ENCODE measurements at regions not wholly inside any gene's neighbourhood (a gene's known extent, or its start where the extent isn't known, plus 50 kb on each side); places are given as distances from the start of the nearest gene placed in this dataset.

DNA sequence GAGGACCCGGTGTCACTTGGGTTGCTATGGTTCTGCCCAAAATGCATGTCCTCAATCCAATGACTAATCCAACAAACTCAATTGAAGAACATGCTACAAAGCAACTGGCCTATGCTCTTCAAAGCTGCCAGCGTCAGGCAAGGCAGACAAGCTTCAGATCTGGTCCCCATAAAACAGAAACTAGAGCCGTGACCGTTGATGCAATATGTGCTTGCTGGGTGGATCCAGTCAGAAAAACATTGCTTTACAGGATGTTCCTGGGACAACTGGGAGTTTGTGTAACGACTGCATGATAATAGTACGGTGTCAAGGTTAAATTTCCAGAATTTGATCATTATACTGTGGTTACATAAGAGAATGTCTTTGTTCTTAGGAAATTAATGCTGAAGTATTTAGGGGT lies 120.7 kb upstream of the CTBP2 start:
- no peaks in the 10 kb centered on the region for H3K36me3 ChIP-seq

DNA sequence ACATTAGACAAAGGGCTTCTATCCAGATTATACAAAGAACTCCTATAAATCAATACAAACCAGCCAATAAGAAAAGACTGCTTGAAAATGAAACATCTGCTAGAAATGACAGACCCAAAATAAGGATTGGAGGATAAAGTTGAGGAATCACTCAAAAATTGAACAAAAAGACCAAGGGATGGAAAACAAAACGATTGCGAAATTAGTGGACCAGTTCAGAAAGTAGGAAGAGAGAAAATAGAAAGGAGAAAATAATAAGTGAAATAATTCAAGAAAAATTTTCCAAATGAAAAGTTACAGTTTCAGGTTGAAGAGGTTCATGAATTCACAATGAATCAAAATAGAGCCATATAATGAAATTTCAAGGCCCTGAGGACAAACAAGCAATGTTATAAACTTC lies 115.8 kb upstream of the CTBP2 start:
- Histone ChIP-seq H3K9me3 (no peaks in the 10 kb centered on the region), H3K36me3 (no peaks in the 10 kb centered on the region), H3K9ac (ENCODE audit: low read depth in 2 of 2, low read length in 2 of 2) (no peak overlapping the region), H3K4me3 (no peak overlapping the region), H3K27me3 (no peaks in the 10 kb centered on the region), H3K27ac (no peak overlapping the region), H3K4me1 (no peaks in the 10 kb centered on the region)
- TF ChIP-seq, protein P1, sequence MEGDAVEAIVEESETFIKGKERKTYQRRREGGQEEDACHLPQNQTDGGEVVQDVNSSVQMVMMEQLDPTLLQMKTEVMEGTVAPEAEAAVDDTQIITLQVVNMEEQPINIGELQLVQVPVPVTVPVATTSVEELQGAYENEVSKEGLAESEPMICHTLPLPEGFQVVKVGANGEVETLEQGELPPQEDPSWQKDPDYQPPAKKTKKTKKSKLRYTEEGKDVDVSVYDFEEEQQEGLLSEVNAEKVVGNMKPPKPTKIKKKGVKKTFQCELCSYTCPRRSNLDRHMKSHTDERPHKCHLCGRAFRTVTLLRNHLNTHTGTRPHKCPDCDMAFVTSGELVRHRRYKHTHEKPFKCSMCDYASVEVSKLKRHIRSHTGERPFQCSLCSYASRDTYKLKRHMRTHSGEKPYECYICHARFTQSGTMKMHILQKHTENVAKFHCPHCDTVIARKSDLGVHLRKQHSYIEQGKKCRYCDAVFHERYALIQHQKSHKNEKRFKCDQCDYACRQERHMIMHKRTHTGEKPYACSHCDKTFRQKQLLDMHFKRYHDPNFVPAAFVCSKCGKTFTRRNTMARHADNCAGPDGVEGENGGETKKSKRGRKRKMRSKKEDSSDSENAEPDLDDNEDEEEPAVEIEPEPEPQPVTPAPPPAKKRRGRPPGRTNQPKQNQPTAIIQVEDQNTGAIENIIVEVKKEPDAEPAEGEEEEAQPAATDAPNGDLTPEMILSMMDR (IDR thresholded peaks at IDR 0.05), result no peak
- intact Hi-C loops (cut with DNase I), result no loop called here
- no peak for DNase-seq

More for the DNA sequence above, 120.7 kb upstream of the CTBP2 start:
- peak; percentile 37 for DNase-seq
- Histone ChIP-seq H3K9me3 (no peaks in the 10 kb centered on the region), H3K9ac (ENCODE audit: low read depth in 2 of 2, low read length in 2 of 2) (no peak overlapping the region), H3K4me3 (no peak overlapping the region), H3K27ac (no peak overlapping the region), H3K4me1 (no peaks in the 10 kb centered on the region), H3K27me3 (no peaks in the 10 kb centered on the region)
- intact Hi-C loops (cut with DNase I), result no loop called here
- TF ChIP-seq, protein P1 (IDR thresholded peaks at IDR 0.05), result no peak

DNA sequence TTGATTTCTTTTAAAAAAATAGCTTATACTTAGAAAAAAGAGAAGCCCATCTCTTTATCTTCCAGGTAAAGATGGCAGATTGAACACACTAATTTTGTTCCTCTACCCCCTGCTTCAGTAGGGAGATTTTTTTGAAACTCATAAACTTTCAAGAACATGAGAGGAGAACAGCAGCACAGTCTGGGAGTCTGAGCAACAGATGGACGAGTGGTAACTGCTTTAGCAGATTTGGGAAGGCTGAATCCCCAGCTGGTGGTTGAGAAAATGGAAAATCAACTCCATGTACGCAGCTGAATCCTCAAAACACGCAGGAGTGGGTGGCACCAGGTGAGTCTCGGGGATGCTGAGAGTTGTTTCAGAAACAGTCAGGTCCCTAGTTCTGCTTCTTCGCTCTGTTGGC lies 114.6 kb upstream of the CTBP2 start:
- no peak for DNase-seq
- Histone ChIP-seq H3K27me3 (no peaks in the 10 kb centered on the region), H3K4me3 (no peak overlapping the region), H3K4me1 (no peaks in the 10 kb centered on the region), H3K36me3 (no peaks in the 10 kb centered on the region), H3K27ac (no peak overlapping the region), H3K9me3 (no peaks in the 10 kb centered on the region), H3K9ac (ENCODE audit: low read depth in 2 of 2, low read length in 2 of 2) (no peak overlapping the region)
- intact Hi-C loops (cut with DNase I), result no loop called here
- TF ChIP-seq, protein P1 (IDR thresholded peaks at IDR 0.05), result no peak

DNA sequence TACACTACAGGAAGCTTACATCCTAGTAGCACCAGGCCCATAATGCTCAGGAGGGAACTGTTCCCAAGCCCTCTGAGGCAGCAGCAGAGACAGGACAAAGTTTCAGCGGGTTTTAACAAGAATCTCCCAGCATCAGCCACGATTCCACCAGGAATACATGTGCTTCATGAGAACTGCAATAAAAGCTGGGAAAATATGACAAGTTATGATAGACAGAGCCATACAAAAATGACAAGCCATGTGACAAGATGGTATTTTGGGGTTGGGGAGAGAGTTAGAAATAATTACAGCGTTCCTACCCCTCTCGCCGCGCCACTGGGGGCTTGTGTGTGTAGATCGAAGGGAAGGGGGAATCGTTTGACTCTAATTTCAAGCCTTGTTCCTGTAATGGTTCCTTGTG lies 112.7 kb upstream of the CTBP2 start:
- no peak overlapping the region for H3K9ac ChIP-seq (ENCODE audit: low read depth in 2 of 2, low read length in 2 of 2)
- TF ChIP-seq, protein P1 (IDR thresholded peaks at IDR 0.05), result no peak
- intact Hi-C loops (cut with DNase I), result no loop called here
- no peak overlapping the region for H3K27ac ChIP-seq
- H3K9me3 ChIP-seq, result no peaks in the 10 kb centered on the region
- no peaks in the 10 kb centered on the region for H3K4me1 ChIP-seq
- no peak overlapping the region for H3K4me3 ChIP-seq
- DNase-seq, result no peak
- H3K36me3 ChIP-seq, result no peaks in the 10 kb centered on the region
- H3K27me3 ChIP-seq, result no peaks in the 10 kb centered on the region

DNA sequence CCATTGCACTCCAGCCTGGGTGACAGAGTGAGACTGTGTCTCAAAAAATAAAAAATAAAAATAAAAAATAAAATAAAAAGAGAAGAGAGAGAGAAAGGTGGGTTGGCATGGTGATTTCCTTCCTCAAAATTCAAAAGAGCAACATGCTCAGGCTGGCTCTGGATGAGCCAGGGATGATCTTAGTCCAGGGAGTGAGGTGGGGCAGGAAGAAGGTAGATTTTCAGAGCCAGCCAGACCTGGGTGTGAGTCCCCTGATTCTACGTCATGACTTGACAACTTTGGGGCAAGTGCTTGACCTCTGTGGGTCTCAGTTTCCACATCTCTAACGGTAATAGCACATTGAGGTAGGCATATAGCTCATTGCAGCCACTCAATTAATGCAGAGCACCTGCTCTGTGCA lies 109.4 kb upstream of the CTBP2 start:
- no peaks in the 10 kb centered on the region for H3K4me1 ChIP-seq
- intact Hi-C loops (cut with DNase I), result no loop called here
- no peak overlapping the region for H3K9ac ChIP-seq (ENCODE audit: low read depth in 2 of 2, low read length in 2 of 2)
- H3K27ac ChIP-seq, result no peak overlapping the region
- H3K36me3 ChIP-seq, result no peaks in the 10 kb centered on the region
- TF ChIP-seq, protein P1 (IDR thresholded peaks at IDR 0.05), result no peak
- no peaks in the 10 kb centered on the region for H3K27me3 ChIP-seq
- H3K9me3 ChIP-seq, result no peaks in the 10 kb centered on the region
- no peak for DNase-seq
- no peak overlapping the region for H3K4me3 ChIP-seq

DNA sequence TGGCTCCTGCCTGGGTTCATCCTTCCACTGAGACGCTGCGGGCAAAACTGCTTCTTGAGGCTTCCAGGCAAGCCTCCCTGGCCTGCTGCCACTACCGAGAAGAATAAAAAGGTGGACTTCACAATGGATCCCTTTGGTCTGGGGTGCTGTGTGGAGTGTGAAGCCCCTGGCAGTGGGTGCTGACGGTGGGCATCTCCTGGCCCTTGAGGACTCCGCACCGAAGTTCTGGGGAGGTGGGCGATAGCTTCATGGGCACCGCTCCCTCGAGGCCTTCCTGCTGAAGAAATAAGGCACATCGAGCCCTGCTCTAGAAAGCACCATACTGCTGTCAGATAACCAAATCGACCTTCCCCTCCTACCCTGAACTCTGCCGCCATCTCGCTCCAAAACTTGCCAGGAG lies 106.6 kb upstream of the CTBP2 start:
- Histone ChIP-seq H3K9ac (ENCODE audit: low read depth in 2 of 2, low read length in 2 of 2) (no peak overlapping the region), H3K9me3 (no peaks in the 10 kb centered on the region), H3K4me3 (no peak overlapping the region), H3K4me1 (no peaks in the 10 kb centered on the region), H3K27ac (no peak overlapping the region), H3K36me3 (no peaks in the 10 kb centered on the region), H3K27me3 (no peaks in the 10 kb centered on the region)
- intact Hi-C loops (cut with DNase I), result no loop called here
- no peak for DNase-seq
- TF ChIP-seq, protein P1 (IDR thresholded peaks at IDR 0.05), result no peak

Measured in colonic mucosa (tissue), 4 donors.